OCI-LY7 (cell line): ENCODE measurements at regions not wholly inside any gene's neighbourhood (a gene's known extent, or its start where the extent isn't known, plus 50 kb on each side); places are given as distances from the start of the nearest gene placed in this dataset.

Source experiments
- BruUV-seq: library from RNA; stranded (reverse); fragments of 400-500 nt; replicated peaks from 2 replicates; lab custom pipeline; 2021; lab: Mats Ljungman, UMichigan
- CTCF ChIA-PET: fragments of 300-600 bp; sonication (Branson Sonifier 250); formaldehyde crosslinking; loops from one replicate; lab custom pipeline; 2022; ENCODE audit warnings: antibody characterized with exemption; ENCODE audit not compliant: unreplicated experiment; lab: Charles Lee
- POLR2A ChIA-PET: fragments of 300-600 bp; sonication (Branson Sonifier 250); formaldehyde crosslinking; loops from one replicate; lab custom pipeline; 2022; ENCODE audit warnings: antibody characterized with exemption; lab: Charles Lee
- DNase-seq: peaks from one replicate; pipeline ENCODE4 v3.0.0-alpha.2; 2015; ENCODE audit warnings: low spot score
- H2AFZ ChIP-seq: fragments of 200-600 bp; sonication (generic), shearing (Covaris generic); 2 replicates; pipeline ENCODE4 v1.6.1; 2014; ENCODE audit warnings: mild to moderate bottlenecking, antibody characterized with exemption, low read length, moderate library complexity
- H3K27ac ChIP-seq: fragments of 200-600 bp; sonication (generic); 2 replicates; pipeline ENCODE4 v1.5.1; 2014; ENCODE audit warnings: mixed run types, low read depth, mild to moderate bottlenecking, moderate library complexity, low read length, inconsistent platforms; ENCODE audit not compliant: poor library complexity, severe bottlenecking
- H3K36me3 ChIP-seq: fragments of 200-600 bp; sonication (generic); 2 replicates; pipeline ENCODE4 v1.6.1; 2014; ENCODE audit warnings: mild to moderate bottlenecking, antibody characterized with exemption, low read length, moderate library complexity, mixed read lengths; ENCODE audit not compliant: insufficient read depth
- H3K4me1 ChIP-seq: fragments of 200-600 bp; sonication (generic); 2 replicates; pipeline ENCODE4 v1.5.1; 2014; ENCODE audit warnings: mild to moderate bottlenecking, low read length; ENCODE audit not compliant: insufficient read depth, poor library complexity, severe bottlenecking
- H3K4me2 ChIP-seq: fragments of 200-600 bp; sonication (generic); 2 replicates; pipeline ENCODE4 v1.6.1; 2014; ENCODE audit warnings: mild to moderate bottlenecking, low read length
- H3K4me3 ChIP-seq: fragments of 200-600 bp; sonication (generic); 2 replicates; pipeline ENCODE4 v1.5.1; 2014; ENCODE audit warnings: mild to moderate bottlenecking, low read depth, low read length; ENCODE audit not compliant: poor library complexity, severe bottlenecking
- H3K79me2 ChIP-seq: fragments of 200-600 bp; sonication (generic); 2 replicates; pipeline ENCODE4 v1.6.1; 2016; ENCODE audit warnings: low read depth, mild to moderate bottlenecking, low read length, moderate library complexity, mixed read lengths; ENCODE audit not compliant: insufficient read depth
- H3K9me2 ChIP-seq: fragments of 200-600 bp; sonication (generic); 2 replicates; pipeline ENCODE4 v1.6.1; 2016; ENCODE audit warnings: mild to moderate bottlenecking, low read length, mixed read lengths; ENCODE audit not compliant: insufficient read depth
- H3K9me3 ChIP-seq: fragments of 200-600 bp; sonication (generic); 2 replicates; pipeline ENCODE4 v1.6.1; 2014; ENCODE audit warnings: mild to moderate bottlenecking, mixed run types, low read length, mixed read lengths
- H4K20me1 ChIP-seq: fragments of 200-600 bp; sonication (generic); 2 replicates; pipeline ENCODE4 v1.6.1; 2014; ENCODE audit warnings: mild to moderate bottlenecking, antibody characterized with exemption, low read length, moderate library complexity, mixed read lengths; ENCODE audit not compliant: insufficient read depth
- CTCF ChIP-seq: fragments of 200-600 bp; sonication (generic); conservative IDR thresholded peaks from 2 replicates; pipeline ENCODE4 v1.5.1; 2014; ENCODE audit warnings: mild to moderate bottlenecking, antibody characterized with exemption, low read length, moderate library complexity, mixed read lengths
- EZH2phosphoT487 ChIP-seq: fragments of 200-600 bp; sonication (generic); IDR thresholded peaks from 2 replicates; pipeline ENCODE4 v1.6.1; 2018; ENCODE audit warnings: low read depth, borderline replicate concordance, mild to moderate bottlenecking, mixed run types, antibody characterized with exemption, low read length, moderate library complexity, mixed read lengths
- intact Hi-C: fragments of 100-400 bp; cut with micrococcal nuclease; formaldehyde crosslinking; loops from one replicate; pipeline ENCODE4 v1.10.0; 2022; ENCODE audit not compliant: unreplicated experiment

- no peaks in the 10 kb centered on the region for H4K20me1 ChIP-seq
- DNase-seq: no peak
- H3K4me3 ChIP-seq: no peak overlapping the region
- no peaks in the 10 kb centered on the region for H3K9me2 ChIP-seq
- H3K36me3 ChIP-seq: no peaks in the 10 kb centered on the region
- intact Hi-C loops: no loop called here
- H3K79me2 ChIP-seq: no peaks in the 10 kb centered on the region
- POLR2A ChIA-PET: no interaction called here
- H3K4me2 ChIP-seq: no peak overlapping the region
- H2AFZ ChIP-seq: no peak overlapping the region
- H3K27ac ChIP-seq: no peak overlapping the region
- CTCF ChIA-PET: no interaction called here
- no TSS peak for BruUV-seq
- TF ChIP-seq EZH2phosphoT487 (no peak), CTCF (no peak)
- H3K9me3 ChIP-seq: no peaks in the 10 kb centered on the region
- no peaks in the 10 kb centered on the region for H3K4me1 ChIP-seq
Observed at GRCh38 chr1:83499998-83500397, 498.9 kb downstream of the TTLL7 start.

- BruUV-seq: no TSS peak
- Histone ChIP-seq H3K9me3 (no peaks in the 10 kb centered on the region), H3K79me2 (no peaks in the 10 kb centered on the region), H3K4me1 (no peaks in the 10 kb centered on the region), H4K20me1 (no peaks in the 10 kb centered on the region), H3K36me3 (no peaks in the 10 kb centered on the region), H3K4me2 (no peak overlapping the region), H3K4me3 (no peak overlapping the region), H2AFZ (no peak overlapping the region), H3K9me2 (no peaks in the 10 kb centered on the region), H3K27ac (no peak overlapping the region)
- ChIA-PET CTCF (no interaction called here), POLR2A (no interaction called here)
- intact Hi-C loops: no loop called here
- TF ChIP-seq CTCF (no peak), EZH2phosphoT487 (no peak)
- no peak for DNase-seq
Observed at GRCh38 chr1:83497563-83497962, 501.4 kb downstream of the TTLL7 start.

GRCh38 chr1:83495560-83495959 lies 503.4 kb downstream of the TTLL7 start:
- Histone ChIP-seq H3K36me3 (no peaks in the 10 kb centered on the region), H3K9me3 (no peaks in the 10 kb centered on the region), H3K4me1 (no peaks in the 10 kb centered on the region), H4K20me1 (no peaks in the 10 kb centered on the region), H3K79me2 (no peaks in the 10 kb centered on the region), H3K27ac (no peak overlapping the region), H3K9me2 (no peaks in the 10 kb centered on the region), H3K4me3 (no peak overlapping the region), H3K4me2 (no peak overlapping the region), H2AFZ (no peak overlapping the region)
- ChIA-PET POLR2A (no interaction called here), CTCF (no interaction called here)
- no TSS peak for BruUV-seq
- intact Hi-C loops: no loop called here
- TF ChIP-seq EZH2phosphoT487 (no peak), CTCF (no peak)
- no peak for DNase-seq
